IPS-20b (cell line): ENCODE measurements at regions not wholly inside any gene's neighbourhood (a gene's known extent, or its start where the extent isn't known, plus 50 kb on each side); places are given as distances from the start of the nearest gene placed in this dataset.

Source experiments
- H3K27ac ChIP-seq: one replicate; pipeline ENCODE4 v1.5.1; 2013; ENCODE audit warnings: low read length
- H3K27me3 ChIP-seq: 2 replicates; pipeline ENCODE4 v1.6.1; 2013; ENCODE audit warnings: mild to moderate bottlenecking, low read length, inconsistent platforms; ENCODE audit not compliant: insufficient read depth
- H3K36me3 ChIP-seq: 2 replicates; pipeline ENCODE4 v1.6.1; 2013; ENCODE audit warnings: low read depth, mild to moderate bottlenecking, inconsistent platforms, low read length, moderate library complexity; ENCODE audit not compliant: insufficient read depth
- H3K4me1 ChIP-seq: 2 replicates; pipeline ENCODE4 v1.6.1; 2013; ENCODE audit warnings: mild to moderate bottlenecking, control low read depth, inconsistent platforms, low read length, moderate library complexity; ENCODE audit not compliant: insufficient read depth
- H3K4me3 ChIP-seq: 2 replicates; pipeline ENCODE4 v1.5.1; 2013; ENCODE audit warnings: mild to moderate bottlenecking, low read length, inconsistent platforms
- H3K9ac ChIP-seq: 2 replicates; pipeline ENCODE4 v1.6.1; 2013; ENCODE audit warnings: low read depth, mild to moderate bottlenecking, inconsistent platforms, low read length, moderate library complexity
- H3K9me3 ChIP-seq: 2 replicates; pipeline ENCODE4 v1.6.1; 2013; ENCODE audit warnings: mild to moderate bottlenecking, low read depth, low read length, inconsistent platforms; ENCODE audit not compliant: insufficient read depth

DNA sequence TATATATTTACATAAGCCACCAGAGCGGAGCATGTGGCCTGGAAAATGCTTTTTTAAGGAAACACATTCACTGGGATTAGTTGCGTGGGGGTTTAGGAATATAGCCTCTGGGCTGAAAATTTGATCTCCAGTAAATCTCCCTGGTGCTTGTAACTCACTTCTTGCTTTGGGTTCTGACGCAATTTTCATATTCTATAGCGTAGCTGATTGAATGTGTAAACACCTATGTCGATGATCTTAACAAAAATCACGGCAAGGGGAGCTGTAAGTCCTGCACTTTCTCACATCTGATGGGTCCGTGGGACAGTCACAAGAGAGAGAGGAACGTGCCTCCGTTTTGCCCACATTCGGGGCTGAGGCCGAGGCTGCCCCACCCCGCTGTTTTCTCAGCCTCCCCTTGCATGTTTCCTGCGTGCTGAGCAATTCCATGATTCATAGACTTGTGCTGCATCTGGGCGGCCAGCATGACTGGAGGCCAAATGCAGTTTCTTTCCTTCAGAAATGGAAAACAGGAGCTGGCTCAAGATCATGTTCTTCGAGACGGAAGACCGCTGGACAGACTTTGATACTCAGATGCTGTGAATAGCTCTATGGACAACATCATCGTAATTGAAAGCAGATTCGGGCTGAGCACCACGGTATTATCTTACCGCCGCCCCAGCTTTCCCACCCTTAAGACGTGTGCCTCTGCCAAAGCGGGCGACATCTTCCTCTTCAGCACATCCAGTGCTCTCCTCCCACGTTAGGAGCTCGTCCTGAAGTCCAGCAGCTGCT is 109.2 kb downstream of the TMEM18 start:
- Histone ChIP-seq H3K9me3 (no peaks in the 10 kb centered on the region), H3K36me3 (no peaks in the 10 kb centered on the region), H3K4me1 (no peaks in the 10 kb centered on the region), H3K9ac (no peak overlapping the region), H3K4me3 (no peak overlapping the region), H3K27ac (no peak overlapping the region), H3K27me3 (no peaks in the 10 kb centered on the region)

DNA sequence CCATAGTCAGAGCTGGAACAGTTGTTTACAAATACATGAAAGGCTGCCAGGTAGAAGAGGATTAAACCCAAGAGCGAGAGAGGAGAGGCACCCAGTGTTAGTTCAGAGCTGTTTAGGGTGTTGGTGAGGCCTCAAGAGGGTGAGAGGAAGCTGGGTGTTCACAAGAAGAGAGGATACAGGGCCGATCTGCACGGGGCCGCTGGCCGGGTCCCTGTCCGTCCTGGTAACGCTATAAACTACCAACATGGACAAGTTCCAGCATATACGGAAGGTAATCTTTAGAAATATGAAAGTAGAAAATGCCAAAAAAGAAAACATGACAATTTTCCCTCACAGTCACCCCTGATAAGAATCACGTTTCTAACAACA is 109.7 kb downstream of the TMEM18 start:
- Histone ChIP-seq H3K4me3 (no peak overlapping the region), H3K9me3 (no peaks in the 10 kb centered on the region), H3K36me3 (no peaks in the 10 kb centered on the region), H3K4me1 (no peaks in the 10 kb centered on the region), H3K27me3 (no peaks in the 10 kb centered on the region), H3K27ac (no peak overlapping the region), H3K9ac (no peak overlapping the region)

DNA sequence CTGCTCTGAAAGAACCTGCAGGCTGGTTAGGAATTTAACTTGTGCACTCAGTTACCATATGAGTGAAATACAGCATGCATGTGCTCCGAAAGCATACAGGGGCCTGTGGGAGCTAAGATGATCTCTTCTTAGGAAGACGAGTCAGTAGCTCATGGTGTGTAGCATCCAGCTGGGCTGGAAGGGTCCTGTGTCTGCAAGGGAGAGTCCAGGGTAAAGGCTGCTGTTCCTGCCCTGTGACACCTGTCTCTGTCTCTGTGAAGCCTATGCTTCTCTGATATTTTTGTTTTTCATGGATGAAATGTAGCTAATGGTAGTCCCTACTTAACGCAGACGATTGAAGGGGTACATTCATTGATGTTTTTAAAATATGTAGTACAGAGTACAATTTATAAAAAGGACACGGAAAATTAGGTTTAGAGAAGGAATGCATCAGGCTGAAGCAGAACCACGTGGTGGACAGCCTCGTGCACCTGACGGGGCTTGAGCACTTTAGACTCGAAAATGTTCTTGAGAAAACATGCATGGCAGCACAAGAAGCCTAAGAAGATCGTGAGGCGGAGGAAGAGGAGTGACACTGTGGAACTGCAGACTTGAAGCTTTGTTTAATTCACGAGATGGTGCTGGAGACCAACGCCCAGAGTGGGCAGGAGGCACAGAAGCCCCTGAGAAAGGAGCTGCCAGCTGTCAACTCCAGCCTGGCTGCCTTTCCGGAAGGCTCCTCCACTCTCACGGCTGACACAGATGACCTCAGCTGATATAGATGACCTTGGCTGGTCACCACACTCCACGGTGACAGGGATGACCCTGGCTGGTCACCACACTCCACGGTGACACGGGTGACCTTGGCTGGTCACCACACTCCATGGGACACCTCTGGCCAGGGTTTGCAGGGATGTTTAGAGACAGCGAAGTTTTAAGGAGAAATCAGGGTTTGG is 110.6 kb downstream of the TMEM18 start:
- no peak overlapping the region for H3K9ac ChIP-seq
- H3K27ac ChIP-seq: no peak overlapping the region

DNA sequence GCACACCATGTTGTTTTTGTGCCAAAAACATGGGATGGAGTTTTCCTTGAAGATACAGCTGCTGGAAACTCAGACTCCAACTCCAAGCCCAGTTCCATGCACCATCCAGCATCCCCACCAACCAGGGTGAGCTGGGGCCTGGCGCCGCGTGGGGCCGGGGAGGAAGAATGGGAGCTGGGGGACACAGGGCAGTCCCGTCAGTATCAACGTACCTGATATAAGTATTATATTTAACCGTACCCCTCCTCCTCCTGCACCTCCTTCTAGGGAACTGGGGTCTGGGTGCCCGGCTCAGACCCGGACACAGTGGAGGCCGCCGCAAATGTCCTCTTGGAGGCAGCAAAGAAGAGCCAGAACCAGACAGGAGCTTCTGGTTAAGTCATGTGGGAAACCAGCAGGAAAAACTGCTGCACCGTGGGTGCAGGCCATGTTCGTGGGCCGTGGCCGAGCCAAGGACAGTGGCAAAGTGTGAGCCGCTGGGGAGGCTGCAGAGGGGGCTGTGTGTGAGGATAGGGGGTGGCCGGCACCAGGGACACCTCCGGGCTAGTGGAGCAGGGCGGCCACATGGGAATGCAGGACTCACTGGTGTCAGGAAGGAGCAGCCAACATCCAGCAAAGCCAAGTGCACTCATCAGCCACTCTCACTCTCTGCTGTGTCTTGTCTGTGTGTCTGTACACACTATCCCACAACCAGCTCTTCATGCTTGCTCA is 112.6 kb downstream of the TMEM18 start:
- Histone ChIP-seq H3K4me3 (no peak overlapping the region), H3K9ac (no peak overlapping the region), H3K36me3 (no peaks in the 10 kb centered on the region), H3K27ac (no peak overlapping the region), H3K9me3 (no peaks in the 10 kb centered on the region), H3K4me1 (no peaks in the 10 kb centered on the region), H3K27me3 (no peaks in the 10 kb centered on the region)

More for the DNA sequence above, 110.6 kb downstream of the TMEM18 start:
- Histone ChIP-seq H3K4me1 (no peaks in the 10 kb centered on the region), H3K27me3 (no peaks in the 10 kb centered on the region), H3K9me3 (no peaks in the 10 kb centered on the region), H3K4me3 (no peak overlapping the region), H3K36me3 (no peaks in the 10 kb centered on the region)

GRCh38 chr2:563512-563911 is 113.7 kb downstream of the TMEM18 start:
- no peak overlapping the region for H3K9ac ChIP-seq
- H3K9me3 ChIP-seq: no peaks in the 10 kb centered on the region
- no peaks in the 10 kb centered on the region for H3K27me3 ChIP-seq
- H3K36me3 ChIP-seq: no peaks in the 10 kb centered on the region
- no peaks in the 10 kb centered on the region for H3K4me1 ChIP-seq
- no peak overlapping the region for H3K4me3 ChIP-seq
- no peak overlapping the region for H3K27ac ChIP-seq

DNA sequence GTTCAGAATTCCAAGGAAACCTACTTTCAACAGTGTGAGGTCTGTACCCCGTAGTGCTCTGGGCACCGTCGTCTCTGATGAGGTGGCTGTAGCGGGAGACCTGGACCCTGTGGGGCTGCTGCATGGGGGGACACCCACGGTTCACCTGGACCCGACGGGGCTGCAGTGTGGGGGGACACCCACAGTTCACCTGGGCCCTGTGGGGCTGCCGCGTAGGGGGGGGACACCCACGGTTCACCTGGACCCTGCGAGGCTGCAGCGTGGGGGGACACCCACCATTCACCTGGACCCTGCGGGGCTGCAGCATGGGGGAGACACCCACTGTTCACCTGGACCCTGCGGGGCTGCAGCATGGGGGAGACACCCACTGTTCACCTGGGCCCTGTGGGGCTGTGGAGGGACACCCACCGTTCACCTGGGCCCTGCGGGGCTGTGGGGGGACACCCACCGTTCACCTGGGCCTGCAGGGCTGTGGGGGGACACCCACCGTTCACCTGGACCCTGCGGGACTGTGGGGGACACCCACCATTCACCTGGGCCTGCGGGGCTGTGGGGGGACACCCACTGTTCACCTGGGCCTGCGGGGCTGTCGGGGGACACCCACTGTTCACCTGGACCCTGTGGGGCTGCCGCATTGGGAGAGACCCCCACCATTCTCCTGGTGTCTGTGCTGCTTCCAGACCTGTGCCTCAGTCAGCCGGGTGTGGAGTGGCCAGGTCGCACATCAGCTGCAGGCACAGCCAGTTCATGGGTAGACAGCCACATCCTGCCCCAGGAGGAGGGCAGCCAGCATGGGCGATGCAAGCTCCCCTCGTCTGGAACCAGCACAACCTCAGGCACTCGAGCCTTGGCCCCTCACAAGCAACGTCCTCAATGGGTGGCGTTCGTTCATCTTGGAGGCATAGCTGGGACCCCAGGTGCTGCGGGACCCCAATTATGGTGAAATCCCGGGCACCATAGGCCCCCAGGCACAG is 114.5 kb downstream of the TMEM18 start:
- no peaks in the 10 kb centered on the region for H3K27me3 ChIP-seq
- no peak overlapping the region for H3K9ac ChIP-seq
- H3K9me3 ChIP-seq: no peaks in the 10 kb centered on the region
- H3K36me3 ChIP-seq: no peaks in the 10 kb centered on the region
- H3K4me3 ChIP-seq: no peak overlapping the region
- H3K4me1 ChIP-seq: no peaks in the 10 kb centered on the region
- no peak overlapping the region for H3K27ac ChIP-seq

DNA sequence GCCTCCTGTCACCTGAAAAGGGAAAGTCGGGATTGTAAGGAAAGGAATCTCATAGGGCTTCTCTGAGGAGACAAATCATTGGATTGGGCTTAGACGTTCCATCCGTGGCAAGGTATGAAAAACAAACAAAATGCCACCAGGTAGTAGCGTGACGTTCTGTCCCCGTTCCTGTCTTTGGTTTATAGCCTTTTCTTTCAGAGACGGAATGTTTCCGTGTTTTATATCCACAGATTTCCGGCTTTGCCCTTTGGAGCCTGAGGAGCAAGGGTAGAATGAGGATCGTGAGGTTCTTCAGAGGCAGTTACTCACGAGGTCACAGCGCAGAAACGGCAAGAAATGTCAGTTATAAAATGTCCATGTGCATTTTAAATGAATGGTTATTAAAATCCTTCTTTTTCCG is 118.3 kb downstream of the TMEM18 start:
- Histone ChIP-seq H3K36me3 (no peaks in the 10 kb centered on the region), H3K27ac (no peak overlapping the region)

DNA sequence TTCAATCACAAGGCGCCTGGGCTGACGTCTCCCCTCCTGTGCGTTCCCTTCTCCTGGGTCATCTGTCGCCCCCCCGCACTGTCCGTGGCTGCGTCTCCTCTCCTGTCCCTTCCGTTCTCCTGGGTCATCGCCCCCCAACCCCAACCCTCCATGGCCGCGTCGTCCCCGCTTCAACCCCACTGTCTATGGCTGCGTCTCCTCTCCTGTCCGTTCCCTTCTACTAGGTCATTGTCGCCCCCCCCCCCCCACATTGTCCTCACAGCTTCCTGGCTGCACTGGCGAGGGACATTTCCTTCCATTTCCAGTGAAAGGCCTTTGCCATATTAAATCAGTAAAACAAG is 118.9 kb downstream of the TMEM18 start:
- H3K27me3 ChIP-seq: no peaks in the 10 kb centered on the region

More for the DNA sequence above, 118.3 kb downstream of the TMEM18 start:
- no peak overlapping the region for H3K9ac ChIP-seq
- no peaks in the 10 kb centered on the region for H3K9me3 ChIP-seq
- H3K4me1 ChIP-seq: no peaks in the 10 kb centered on the region
- no peak overlapping the region for H3K4me3 ChIP-seq
- no peaks in the 10 kb centered on the region for H3K27me3 ChIP-seq

DNA sequence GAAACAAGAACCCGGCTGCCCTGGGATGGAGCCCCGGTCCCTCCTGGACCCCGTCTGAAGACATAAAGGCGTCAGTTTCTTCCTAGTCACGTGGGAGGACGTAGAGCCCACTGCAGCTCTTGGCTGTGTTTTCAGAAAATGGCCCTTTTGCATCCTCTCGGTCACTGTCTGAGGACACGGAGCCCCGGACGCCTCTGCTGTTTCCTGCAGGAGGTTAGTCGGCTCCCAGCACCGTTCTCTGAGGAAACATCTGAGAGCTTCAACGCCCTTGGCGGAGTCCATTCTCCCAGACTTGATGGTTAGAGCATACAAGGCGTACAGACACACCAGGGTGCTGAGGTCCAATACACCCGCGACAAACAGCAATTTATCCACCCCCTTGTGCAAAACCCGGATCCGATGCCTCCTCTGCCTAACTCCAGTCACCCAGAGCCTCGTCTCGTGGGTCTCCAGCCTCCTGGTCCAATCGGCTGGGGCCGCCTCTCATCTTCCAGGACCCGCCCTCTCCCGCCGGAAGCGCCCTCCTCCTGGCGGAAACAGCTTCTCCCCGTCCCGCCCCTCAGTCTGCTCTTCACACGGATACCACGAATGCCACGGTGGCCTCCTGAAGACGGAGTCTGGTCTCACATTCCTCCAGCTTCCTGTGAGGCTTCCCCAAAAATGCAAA is 119.4 kb downstream of the TMEM18 start:
- no peaks in the 10 kb centered on the region for H3K4me1 ChIP-seq
- H3K27me3 ChIP-seq: no peaks in the 10 kb centered on the region
- H3K9me3 ChIP-seq: no peaks in the 10 kb centered on the region
- no peak overlapping the region for H3K27ac ChIP-seq
- H3K9ac ChIP-seq: no peak overlapping the region
- no peak overlapping the region for H3K4me3 ChIP-seq
- no peaks in the 10 kb centered on the region for H3K36me3 ChIP-seq

More for the DNA sequence above, 118.9 kb downstream of the TMEM18 start:
- Histone ChIP-seq H3K4me3 (no peak overlapping the region), H3K9me3 (no peaks in the 10 kb centered on the region), H3K36me3 (no peaks in the 10 kb centered on the region), H3K27ac (no peak overlapping the region), H3K4me1 (no peaks in the 10 kb centered on the region), H3K9ac (no peak overlapping the region)

DNA sequence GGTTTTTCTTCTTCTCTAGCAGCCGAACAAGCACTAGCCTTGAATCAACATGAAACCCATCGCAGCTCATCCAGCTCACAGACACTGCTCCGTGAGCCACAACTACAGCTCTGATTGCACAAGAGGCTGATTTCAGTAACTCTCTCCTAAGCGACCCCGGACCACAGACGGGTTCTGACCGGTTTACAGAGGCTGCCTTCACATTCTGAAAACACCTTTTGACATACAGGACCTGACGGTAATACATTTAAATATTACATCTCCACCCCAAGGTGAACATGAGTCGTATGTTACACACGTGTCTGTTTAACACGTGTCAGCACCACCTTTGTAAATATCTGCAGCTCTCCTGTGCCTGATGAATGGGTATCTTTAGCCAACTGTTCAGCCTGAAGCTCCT is 120.7 kb downstream of the TMEM18 start:
- no peak overlapping the region for H3K9ac ChIP-seq
- no peaks in the 10 kb centered on the region for H3K9me3 ChIP-seq
- H3K27ac ChIP-seq: no peak overlapping the region
- no peaks in the 10 kb centered on the region for H3K36me3 ChIP-seq
- no peaks in the 10 kb centered on the region for H3K4me1 ChIP-seq
- no peaks in the 10 kb centered on the region for H3K27me3 ChIP-seq
- no peak overlapping the region for H3K4me3 ChIP-seq
